Prostate gland (tissue), 2 donors: ENCODE measurements at regions not wholly inside any gene's neighbourhood (a gene's known extent, or its start where the extent isn't known, plus 50 kb on each side); places are given as distances from the start of the nearest gene placed in this dataset.

Source experiments
- DNase-seq: peaks from one replicate; pipeline ENCODE4 v3.0.0-alpha.2; 2019; ENCODE audit warnings: low spot score
- H3K27ac ChIP-seq, 2 donors: fragments of 200-600 bp; sonication (generic); 2 replicates each; pipeline ENCODE4 v1.5.1; 2017 to 2019
- H3K27me3 ChIP-seq: fragments of 200-600 bp; sonication (generic); replicated peaks from 2 replicates; pipeline ENCODE4 v1.5.1; 2019; ENCODE audit not compliant: insufficient read depth
- H3K36me3 ChIP-seq, 2 donors: fragments of 200-600 bp; sonication (generic); 1 replicate in 1 of 2; 2 replicates in 1 of 2; pipeline versions ENCODE4 v1.5.1 to v1.8.1; 2017 to 2019
- H3K4me1 ChIP-seq: fragments of 200-600 bp; sonication (generic); replicated peaks from 2 replicates; pipeline ENCODE4 v1.5.1; 2019
- H3K4me3 ChIP-seq, 2 donors: fragments of 200-600 bp; sonication (generic); 2 replicates each; pipeline ENCODE4 v1.5.1; 2017 to 2019
- H3K9me3 ChIP-seq: fragments of 200-600 bp; sonication (generic); 2 replicates; pipeline ENCODE4 v1.5.1; 2017
- POLR2A ChIP-seq: fragments of 450-650 bp; IDR thresholded peaks from one replicate; pipeline ENCODE4 v1.6.1; 2016; ENCODE audit warnings: antibody characterized with exemption, mild to moderate bottlenecking
- POLR2AphosphoS5 ChIP-seq: sonication (generic); formaldehyde crosslinking; IDR thresholded peaks from one replicate; pipeline ENCODE4 v1.6.1; 2017; ENCODE audit warnings: antibody characterized with exemption
- WGBS: methylation state at CpG from one replicate; pipeline ENCODE4 v1.1.5; 2018; 5-methylcytosine and 5-hydroxymethylcytosine counted together
- intact Hi-C: fragments of 100-400 bp; cut with DNase I; formaldehyde crosslinking; loops from one replicate; pipeline ENCODE4 v1.14.2; 2022
- TF ChIP-seq, protein P1 (sequence below), 4 experiments: fragments of 200-600 bp in 2 of 4; fragments of 450-650 bp in 2 of 4; sonication (generic) in 2 of 4; IDR thresholded peaks; 1 replicate in 3 of 4; 2 replicates in 1 of 4; pipeline ENCODE4 v1.5.1; 2016 to 2019; ENCODE audit warnings: antibody characterized with exemption in 4 of 4, mild to moderate bottlenecking in 2 of 4, moderate library complexity in 2 of 4

DNA sequence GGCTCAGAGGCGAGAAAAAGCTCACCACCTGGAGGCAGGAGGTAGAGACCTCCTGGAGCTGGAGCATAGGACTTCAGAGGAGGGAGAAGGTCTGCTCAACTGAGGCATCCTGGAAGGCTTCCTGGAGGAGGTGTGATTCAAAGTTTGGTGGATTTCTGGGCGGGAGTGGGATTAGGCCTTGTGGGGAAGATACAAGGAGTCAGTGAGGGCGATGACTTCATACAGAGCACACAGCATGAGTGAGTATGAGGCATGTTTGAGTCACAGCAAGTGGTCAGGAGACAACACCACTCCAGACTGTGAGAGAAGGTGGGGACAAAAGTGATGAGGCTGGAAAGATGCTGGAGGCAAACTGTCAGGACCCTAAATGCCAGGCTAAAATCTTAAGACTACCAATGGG is 77.6 kb downstream of the MATN1 start:
- Histone ChIP-seq H3K27ac (no peak overlapping the region), H3K27me3 (no peaks in the 10 kb centered on the region), H3K4me1 (no peaks in the 10 kb centered on the region), H3K9me3 (no peaks in the 10 kb centered on the region), H3K4me3 (no peak overlapping the region), H3K36me3 (no peaks in the 10 kb centered on the region)
- DNase-seq: no peak
- no peak for TF ChIP-seq POLR2AphosphoS5
- no peak for TF ChIP-seq POLR2A
- TF ChIP-seq, protein P1, sequence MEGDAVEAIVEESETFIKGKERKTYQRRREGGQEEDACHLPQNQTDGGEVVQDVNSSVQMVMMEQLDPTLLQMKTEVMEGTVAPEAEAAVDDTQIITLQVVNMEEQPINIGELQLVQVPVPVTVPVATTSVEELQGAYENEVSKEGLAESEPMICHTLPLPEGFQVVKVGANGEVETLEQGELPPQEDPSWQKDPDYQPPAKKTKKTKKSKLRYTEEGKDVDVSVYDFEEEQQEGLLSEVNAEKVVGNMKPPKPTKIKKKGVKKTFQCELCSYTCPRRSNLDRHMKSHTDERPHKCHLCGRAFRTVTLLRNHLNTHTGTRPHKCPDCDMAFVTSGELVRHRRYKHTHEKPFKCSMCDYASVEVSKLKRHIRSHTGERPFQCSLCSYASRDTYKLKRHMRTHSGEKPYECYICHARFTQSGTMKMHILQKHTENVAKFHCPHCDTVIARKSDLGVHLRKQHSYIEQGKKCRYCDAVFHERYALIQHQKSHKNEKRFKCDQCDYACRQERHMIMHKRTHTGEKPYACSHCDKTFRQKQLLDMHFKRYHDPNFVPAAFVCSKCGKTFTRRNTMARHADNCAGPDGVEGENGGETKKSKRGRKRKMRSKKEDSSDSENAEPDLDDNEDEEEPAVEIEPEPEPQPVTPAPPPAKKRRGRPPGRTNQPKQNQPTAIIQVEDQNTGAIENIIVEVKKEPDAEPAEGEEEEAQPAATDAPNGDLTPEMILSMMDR (IDR thresholded peaks at IDR 0.05): no peak
- intact Hi-C loops: no loop called here
- whole genome bisulfite sequencing: 79% methylated on average over 3 of the region's 3 CpGs

DNA sequence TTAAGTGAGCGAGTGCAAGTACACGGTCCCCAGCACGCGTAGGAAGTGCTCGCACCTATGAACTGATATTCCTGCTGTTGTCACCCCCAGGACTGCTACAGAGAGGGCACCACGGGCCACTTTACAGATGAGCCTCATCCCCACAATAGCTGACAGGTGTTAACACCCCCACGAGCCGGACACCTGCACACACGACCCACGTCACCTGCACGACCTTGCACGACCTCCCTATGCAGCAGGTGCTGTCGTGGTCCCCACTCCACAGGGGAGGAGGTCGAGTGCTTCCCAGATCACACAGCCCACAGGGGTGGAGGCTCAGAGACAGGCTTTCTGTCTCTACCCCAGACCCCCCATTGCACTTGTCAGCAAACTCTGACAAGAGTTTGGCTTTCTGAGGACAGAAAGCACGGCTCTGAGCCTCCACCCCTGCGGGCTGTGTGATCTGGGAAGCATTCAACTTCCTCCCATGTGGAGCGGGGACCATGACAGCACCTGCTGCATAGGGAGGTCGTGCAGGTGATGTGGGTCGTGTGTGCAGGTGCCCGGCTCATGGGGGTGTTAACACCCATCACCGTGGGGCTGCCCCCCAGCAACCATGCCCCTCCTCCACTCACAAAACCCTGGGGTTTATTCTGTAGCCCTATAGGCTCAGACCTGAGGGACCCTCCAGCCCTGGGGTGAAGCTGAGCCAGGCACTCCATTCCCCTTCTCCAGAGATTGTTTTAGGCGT is 80.8 kb downstream of the MATN1 start:
- Histone ChIP-seq H3K9me3 (no peaks in the 10 kb centered on the region), H3K36me3 (no peaks in the 10 kb centered on the region), H3K4me3 (no peak overlapping the region), H3K4me1 (no peaks in the 10 kb centered on the region), H3K27ac (no peak overlapping the region), H3K27me3 (no peaks in the 10 kb centered on the region)
- DNase-seq: no peak
- 76% methylated on average over 21 of the region's 22 CpGs for WGBS
- intact Hi-C loops: no loop called here
- TF ChIP-seq POLR2A: no peak
- TF ChIP-seq, protein P1 (IDR thresholded peaks at IDR 0.05): no peak
- TF ChIP-seq POLR2AphosphoS5: no peak

DNA sequence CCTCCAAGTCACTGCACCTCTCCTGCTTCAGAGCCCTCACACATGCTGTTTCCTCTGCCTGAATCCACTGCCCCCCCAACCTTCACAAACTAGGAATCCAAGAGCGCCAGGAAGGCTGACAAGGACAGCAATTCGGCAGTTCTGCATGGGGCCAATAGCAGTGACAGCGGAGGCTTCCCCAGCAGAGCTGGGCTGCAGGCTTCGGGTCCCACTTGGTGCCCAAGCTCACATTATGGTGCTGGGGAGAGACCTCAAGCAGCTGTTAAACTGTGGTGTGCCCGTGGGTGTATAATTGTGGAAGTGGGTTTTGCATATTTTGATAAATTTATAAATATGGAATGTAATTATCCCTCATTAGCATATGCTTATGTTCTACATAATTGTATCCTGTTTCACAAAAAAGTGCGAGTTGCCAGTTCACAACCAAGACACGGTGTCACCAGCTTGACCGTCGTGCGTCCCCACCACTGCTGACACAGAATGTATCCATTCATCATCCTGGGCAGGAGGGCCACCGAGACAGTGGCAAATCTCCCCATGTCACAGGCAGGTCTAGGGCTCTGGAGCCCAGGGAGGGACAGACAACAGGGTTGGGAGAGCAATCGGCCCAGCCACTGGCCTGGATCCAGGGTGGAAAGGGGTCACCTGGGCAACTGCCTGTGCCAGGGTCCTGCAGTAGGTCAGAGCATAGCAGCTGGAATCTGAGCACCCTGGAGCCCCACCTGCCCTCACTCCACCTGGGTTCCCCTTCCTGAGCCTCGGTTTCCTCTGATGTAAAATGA is 81.6 kb downstream of the MATN1 start:
- Histone ChIP-seq H3K27ac (no peak overlapping the region), H3K4me3 (no peak overlapping the region), H3K4me1 (no peaks in the 10 kb centered on the region), H3K36me3 (no peaks in the 10 kb centered on the region), H3K27me3 (no peaks in the 10 kb centered on the region), H3K9me3 (no peaks in the 10 kb centered on the region)
- intact Hi-C loops: no loop called here
- DNase-seq: no peak
- TF ChIP-seq POLR2AphosphoS5 (no peak), POLR2A (no peak)
- TF ChIP-seq, protein P1 (IDR thresholded peaks at IDR 0.05): no peak
- whole genome bisulfite sequencing: 75% methylated on average over 13 of the region's 13 CpGs

DNA sequence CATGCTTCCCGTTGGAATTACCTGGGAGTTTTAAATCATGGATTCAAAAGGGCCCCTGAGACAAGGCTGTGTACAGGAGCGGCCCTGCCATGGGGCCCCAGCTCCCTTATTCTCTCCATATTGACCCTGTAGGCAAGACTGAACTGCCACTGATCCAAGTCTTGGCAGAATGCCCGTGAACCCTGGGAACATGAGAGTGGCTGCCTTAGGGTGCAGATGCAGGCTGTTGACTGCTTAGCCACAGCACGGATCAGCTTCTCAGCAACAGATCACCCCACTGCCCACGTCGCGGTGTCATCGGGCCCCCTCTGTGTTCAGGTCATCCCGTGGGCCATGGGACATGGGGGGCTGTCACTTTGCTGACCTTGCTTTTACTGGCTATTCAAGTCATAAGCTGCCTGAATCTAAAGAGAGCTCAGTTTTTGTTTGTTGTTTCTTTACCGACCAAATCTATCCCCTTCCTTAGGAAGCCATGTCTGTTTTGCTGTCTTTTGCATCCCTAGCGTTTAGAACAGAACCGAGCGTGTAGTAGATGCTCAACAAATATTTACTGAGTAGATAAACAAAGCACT is 83.4 kb downstream of the MATN1 start:
- H3K27ac ChIP-seq: no peak overlapping the region
- intact Hi-C loops: no loop called here
- no peaks in the 10 kb centered on the region for H3K9me3 ChIP-seq
- no peak overlapping the region for H3K4me3 ChIP-seq
- no peak for TF ChIP-seq POLR2AphosphoS5
- TF ChIP-seq, protein P1 (IDR thresholded peaks at IDR 0.05): no peak
- no peak for TF ChIP-seq POLR2A
- no peak for DNase-seq
- H3K4me1 ChIP-seq: no peaks in the 10 kb centered on the region
- H3K27me3 ChIP-seq: no peaks in the 10 kb centered on the region
- no peaks in the 10 kb centered on the region for H3K36me3 ChIP-seq
- 63% methylated on average over 13 of the region's 13 CpGs for WGBS
